GM06990 (cell line): ENCODE measurements at regions not wholly inside any gene's neighbourhood (a gene's known extent, or its start where the extent isn't known, plus 50 kb on each side); places are given as distances from the start of the nearest gene placed in this dataset.

Experiments used
- DNase-seq: peaks from one replicate; pipeline ENCODE4 v3.0.0-alpha.2; 2011; ENCODE audit not compliant: insufficient read length; ENCODE audit errors: extremely low read depth
- H3K27me3 ChIP-seq: replicated peaks from 2 replicates; pipeline ENCODE4 v1.6.0; 2011; ENCODE audit warnings: low read length; ENCODE audit not compliant: control insufficient read depth, insufficient read depth
- H3K36me3 ChIP-seq: 2 replicates; pipeline ENCODE4 v1.5.1; 2011; ENCODE audit warnings: low read length; ENCODE audit not compliant: control insufficient read depth, insufficient read depth
- H3K4me3 ChIP-seq: replicated peaks from 2 replicates; pipeline ENCODE4 v1.5.1; 2011; ENCODE audit warnings: low read depth, mild to moderate bottlenecking, control low read depth, low read length
- CTCF ChIP-seq: IDR thresholded peaks from 2 replicates; pipeline ENCODE4 v1.5.1; 2011; ENCODE audit warnings: low read length, control low read depth, mild to moderate bottlenecking, inconsistent platforms; ENCODE audit not compliant: insufficient read depth, poor library complexity, severe bottlenecking

- Histone ChIP-seq H3K27me3 (no peaks in the 10 kb centered on the region), H3K36me3 (no peaks in the 10 kb centered on the region), H3K4me3 (no peak overlapping the region)
- TF ChIP-seq CTCF: no peak
- no peak for DNase-seq
Measured at GRCh38 chr10:65723525-65723924, 1202.3 kb upstream of the LRRTM3 start.

DNA sequence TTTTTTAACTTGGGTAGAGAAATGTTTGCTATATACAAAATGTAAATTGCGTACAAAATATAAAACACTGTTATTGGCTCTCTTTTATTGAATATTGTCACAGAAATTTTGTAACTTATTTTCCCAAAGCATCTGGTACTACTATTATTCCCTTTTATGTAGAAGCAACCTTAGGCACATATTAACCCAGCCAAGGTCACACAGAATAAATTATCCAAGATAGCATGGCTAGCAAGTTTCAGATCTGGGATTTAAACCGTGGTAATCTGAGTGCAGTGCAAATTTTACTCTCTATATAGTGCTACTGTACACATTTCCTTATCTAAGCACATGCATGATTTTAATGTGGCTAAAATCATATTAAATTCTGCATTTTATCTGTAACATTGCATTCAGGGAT lies 1190.5 kb upstream of the LRRTM3 start:
- TF ChIP-seq CTCF: no peak
- DNase-seq: no peak

GRCh38 chr10:65742906-65743305 lies 1182.9 kb upstream of the LRRTM3 start:
- H3K36me3 ChIP-seq: no peaks in the 10 kb centered on the region
- H3K27me3 ChIP-seq: no peaks in the 10 kb centered on the region
- no peak overlapping the region for H3K4me3 ChIP-seq
- no peak for DNase-seq
- no peak for TF ChIP-seq CTCF

More for the DNA sequence above, 1190.5 kb upstream of the LRRTM3 start:
- Histone ChIP-seq H3K27me3 (no peaks in the 10 kb centered on the region), H3K4me3 (no peak overlapping the region), H3K36me3 (no peaks in the 10 kb centered on the region)

DNA sequence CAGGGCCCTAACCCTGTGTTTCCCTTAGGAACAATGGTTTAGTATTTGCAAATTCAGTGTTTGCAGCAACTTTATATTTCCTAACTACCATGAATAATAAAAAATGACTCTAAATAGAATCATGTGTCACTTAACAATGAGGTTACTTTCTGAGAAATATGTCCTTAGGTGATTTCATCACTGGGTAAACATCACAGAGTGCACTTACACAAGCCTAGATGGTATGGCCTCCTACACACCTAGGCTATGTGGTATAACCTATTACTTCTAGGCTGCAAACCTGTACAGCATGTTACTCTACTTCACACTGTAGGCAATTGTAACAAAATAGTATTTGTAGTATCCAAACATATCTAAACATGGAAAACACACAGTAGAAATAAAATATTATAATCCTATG lies 1174.6 kb upstream of the LRRTM3 start:
- Histone ChIP-seq H3K36me3 (no peaks in the 10 kb centered on the region), H3K4me3 (no peak overlapping the region), H3K27me3 (no peaks in the 10 kb centered on the region)
- no peak for TF ChIP-seq CTCF
- no peak for DNase-seq

- Histone ChIP-seq H3K36me3 (no peaks in the 10 kb centered on the region), H3K4me3 (no peak overlapping the region), H3K27me3 (no peaks in the 10 kb centered on the region)
- no peak for TF ChIP-seq CTCF
- no peak for DNase-seq
Measured at GRCh38 chr10:65751896-65752295, 1173.9 kb upstream of the LRRTM3 start.

GRCh38 chr10:65753532-65753931 lies 1172.3 kb upstream of the LRRTM3 start:
- no peaks in the 10 kb centered on the region for H3K27me3 ChIP-seq
- TF ChIP-seq CTCF: no peak
- no peak overlapping the region for H3K4me3 ChIP-seq
- H3K36me3 ChIP-seq: no peaks in the 10 kb centered on the region
- no peak for DNase-seq
